ENCODE measurements at regions not wholly inside any gene's neighbourhood (a gene's known extent, or its start where the extent isn't known, plus 50 kb on each side); places are given as distances from the start of the nearest gene placed in this dataset.

GRCh38 chr19:28823338-28823961, 389.5 kb downstream of the UQCRFS1 start:
- intact Hi-C loops (cut with DNase I): no loop called here
- WGBS, 2 donors: 58 to 63% methylated on average over 11 of the region's 11 CpGs
- H3K4me3 ChIP-seq: no peak overlapping the region

GRCh38 chr19:28820289-28820688, 392.7 kb downstream of the UQCRFS1 start:
- intact Hi-C loops (cut with DNase I): no loop called here
- H3K27me3 ChIP-seq: no peaks in the 10 kb centered on the region
- no peak for DNase-seq
- H3K36me3 ChIP-seq: no peaks in the 10 kb centered on the region
- H3K4me3 ChIP-seq: no peak overlapping the region
- H3K4me1 ChIP-seq: no peaks in the 10 kb centered on the region
- no peak overlapping the region for H3K27ac ChIP-seq
- H3K9me3 ChIP-seq: no peaks in the 10 kb centered on the region
- TF ChIP-seq EP300 (IDR thresholded peaks at IDR 0.05) (no peak), POLR2A (IDR thresholded peaks at IDR 0.05) (no peak), CTCF (IDR thresholded peaks at IDR 0.05) (no peak), POLR2AphosphoS5 (IDR thresholded peaks at IDR 0.05) (no peak)
- WGBS, 2 donors: 80 to 91% methylated on average over 2 of the region's 2 CpGs

More at GRCh38 chr19:28823338-28823961, 389.5 kb downstream of the UQCRFS1 start:
- Histone ChIP-seq H3K27me3 (no peaks in the 10 kb centered on the region), H3K27ac (no peak overlapping the region), H3K36me3 (no peaks in the 10 kb centered on the region), H3K9me3 (no peaks in the 10 kb centered on the region), H3K4me1 (no peaks in the 10 kb centered on the region)
- TF ChIP-seq POLR2A (IDR thresholded peaks at IDR 0.05): no peak
- TF ChIP-seq POLR2AphosphoS5 (IDR thresholded peaks at IDR 0.05): no peak
- TF ChIP-seq CTCF (IDR thresholded peaks at IDR 0.05): no peak
- no peak for DNase-seq

GRCh38 chr19:28815257-28815656, 397.7 kb downstream of the UQCRFS1 start:
- H3K27ac ChIP-seq: no peak overlapping the region
- TF ChIP-seq POLR2A (IDR thresholded peaks at IDR 0.05): no peak
- no peaks in the 10 kb centered on the region for H3K27me3 ChIP-seq
- intact Hi-C loops (cut with DNase I): no loop called here
- WGBS, 2 donors: 49 to 76% methylated on average over 2 of the region's 2 CpGs
- H3K9me3 ChIP-seq: no peaks in the 10 kb centered on the region
- DNase-seq: no peak
- H3K4me3 ChIP-seq: no peak overlapping the region
- H3K4me1 ChIP-seq: no peaks in the 10 kb centered on the region
- no peaks in the 10 kb centered on the region for H3K36me3 ChIP-seq

DNA sequence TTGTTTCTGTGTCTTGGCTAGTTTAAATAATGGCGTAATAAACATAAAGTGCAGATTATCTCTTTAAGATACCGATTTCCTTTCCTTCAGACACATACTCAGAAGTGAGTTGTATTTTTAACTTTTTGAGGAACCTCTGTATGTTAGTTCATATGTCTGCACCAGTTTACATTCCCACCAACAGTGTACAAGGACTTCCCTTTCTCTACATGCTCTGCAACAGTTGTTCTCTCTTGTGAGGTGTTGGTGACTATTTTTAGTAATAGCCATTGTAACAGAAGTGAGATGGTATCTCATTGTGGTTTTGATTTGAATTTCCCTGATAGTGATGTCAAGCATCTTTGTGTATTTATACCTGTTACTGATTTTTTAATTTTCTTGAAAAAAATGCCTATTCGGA, 418.6 kb downstream of the UQCRFS1 start:
- 50 to 56% methylated on average over 3 of the region's 3 CpGs for WGBS, 2 donors
- Histone ChIP-seq H3K27me3 (peaks cover 10 to 46% (median 14%) of the 10 kb centered on the region in 3 donors), H3K36me3 (no peaks in the 10 kb centered on the region), H3K4me3 (no peak overlapping the region), H3K9me3 (no peaks in the 10 kb centered on the region), H3K27ac (no peak overlapping the region), H3K4me1 (peaks cover 0 to 9% (median 0%) of the 10 kb centered on the region in 4 donors)
- intact Hi-C loops (cut with DNase I): no loop called here
- DNase-seq: no peak
- TF ChIP-seq POLR2A (IDR thresholded peaks at IDR 0.05): no peak
- TF ChIP-seq POLR2AphosphoS5 (IDR thresholded peaks at IDR 0.05): no peak
- no peak for TF ChIP-seq CTCF (IDR thresholded peaks at IDR 0.05)
- TF ChIP-seq EP300 (IDR thresholded peaks at IDR 0.05): no peak

GRCh38 chr19:28793391-28794168, 419.4 kb downstream of the UQCRFS1 start:
- Histone ChIP-seq H3K9me3 (no peaks in the 10 kb centered on the region), H3K4me3 (peak overlapping the region in 2 of 4 donors; percentile 35 to 36), H3K4me1 (peaks cover 0 to 9% (median 0%) of the 10 kb centered on the region in 4 donors), H3K36me3 (no peaks in the 10 kb centered on the region), H3K27me3 (peaks cover 10 to 42% (median 14%) of the 10 kb centered on the region in 3 donors), H3K27ac (no peak overlapping the region)
- DNase-seq: no peak
- intact Hi-C loops (cut with DNase I): no loop called here
- 8 to 24% methylated on average over 97 of the region's 97 CpGs for WGBS, 2 donors
- no peak for TF ChIP-seq CTCF (IDR thresholded peaks at IDR 0.05)
- TF ChIP-seq EP300 (IDR thresholded peaks at IDR 0.05): no peak
- TF ChIP-seq POLR2AphosphoS5 (IDR thresholded peaks at IDR 0.05): no peak
- no peak for TF ChIP-seq POLR2A (IDR thresholded peaks at IDR 0.05)

Data from sigmoid colon (tissue), 6 donors.